NCI-H774 (cell line): ENCODE measurements at regions not wholly inside any gene's neighbourhood (a gene's known extent, or its start where the extent isn't known, plus 50 kb on each side); places are given as distances from the start of the nearest gene placed in this dataset.

Experiments used
- DNase-seq: peaks from one replicate; lab custom pipeline; 2025; lab: John Stamatoyannopoulos, UW

DNA sequence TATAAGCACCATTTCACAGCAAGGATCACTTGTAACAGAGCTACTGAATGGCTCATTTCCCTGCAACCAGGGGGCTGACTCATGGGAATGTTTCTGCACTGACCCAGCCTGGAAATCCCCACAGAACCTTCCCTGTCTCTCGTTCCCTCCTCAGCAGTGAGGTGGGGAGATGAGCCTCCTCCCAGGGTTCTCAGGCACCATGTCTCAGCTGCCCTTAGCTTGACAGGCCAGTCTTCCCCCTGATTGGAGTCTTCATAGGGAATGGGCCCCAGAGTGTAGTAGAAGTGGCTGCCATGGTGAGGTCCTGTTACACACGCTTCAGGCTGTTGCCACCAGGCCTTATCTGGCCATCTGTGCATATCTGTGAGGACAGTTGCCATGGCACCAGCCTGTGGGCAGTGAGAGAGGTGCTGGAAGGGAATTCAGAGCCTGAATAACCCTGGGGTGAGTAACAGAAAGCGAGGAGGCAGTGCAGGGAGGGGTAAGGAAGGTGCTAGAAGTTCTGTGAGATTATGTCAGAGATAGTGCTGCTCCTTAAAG is 324.4 kb downstream of the ENC1 start:
- peak; percentile 28 for DNase-seq

DNA sequence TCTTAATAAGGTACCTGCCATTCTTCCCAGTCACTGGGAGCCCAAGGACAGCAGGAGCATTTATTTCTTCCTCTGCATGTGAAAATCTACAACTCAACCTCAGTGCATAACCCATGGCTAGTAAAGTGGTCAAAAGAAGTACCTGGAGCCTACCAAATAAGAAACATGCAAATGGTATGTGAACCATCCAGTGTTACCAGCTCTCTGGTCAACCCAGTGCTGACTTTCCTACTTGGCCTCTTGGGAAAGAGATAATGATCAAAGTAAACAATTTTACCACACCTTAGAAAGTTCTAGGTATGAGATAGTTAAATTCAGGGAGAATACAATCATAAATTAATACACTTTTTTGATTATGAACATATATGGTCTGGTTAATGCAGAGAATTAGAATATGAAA is 325.6 kb downstream of the ENC1 start:
- DNase-seq, result no peak

DNA sequence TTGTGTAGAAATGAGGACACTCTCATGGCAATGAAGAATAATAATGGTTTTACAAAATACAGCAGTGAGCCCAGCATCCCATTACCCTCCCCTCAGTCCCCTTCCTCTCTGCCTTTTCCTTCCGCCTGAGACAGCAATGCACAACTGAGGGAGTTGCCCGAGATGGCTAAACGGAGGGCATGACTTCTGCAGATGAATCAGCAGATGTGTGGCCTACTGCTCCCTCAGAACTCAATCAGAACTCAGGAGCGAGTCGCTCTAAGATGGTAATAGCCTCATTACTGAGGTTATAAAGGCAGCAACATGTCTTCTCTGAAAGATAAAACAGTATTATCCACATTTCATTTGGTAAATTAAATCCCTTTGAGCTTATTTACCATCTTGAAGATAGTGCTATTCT is 326.6 kb downstream of the ENC1 start:
- DNase-seq, result no peak

DNA sequence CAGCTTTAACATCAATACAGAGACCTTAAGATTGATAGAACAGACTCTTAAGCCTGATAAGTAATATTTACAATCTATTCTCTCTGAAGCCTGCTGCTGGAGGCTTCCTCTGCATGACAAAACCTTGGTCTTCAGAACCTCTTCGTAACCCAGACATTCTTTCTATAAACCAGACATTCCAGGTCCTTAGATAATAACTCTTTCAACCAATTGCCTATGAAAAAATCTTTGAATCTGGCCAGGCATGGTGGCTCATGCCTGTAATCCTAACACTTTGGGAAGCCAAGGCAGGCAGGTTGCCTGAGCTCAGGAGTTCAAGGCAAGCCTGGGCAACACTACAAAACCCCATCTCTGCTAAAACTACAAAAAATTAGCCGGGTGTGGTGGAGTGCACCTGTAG is 327.8 kb downstream of the ENC1 start:
- DNase-seq, result no peak

DNA sequence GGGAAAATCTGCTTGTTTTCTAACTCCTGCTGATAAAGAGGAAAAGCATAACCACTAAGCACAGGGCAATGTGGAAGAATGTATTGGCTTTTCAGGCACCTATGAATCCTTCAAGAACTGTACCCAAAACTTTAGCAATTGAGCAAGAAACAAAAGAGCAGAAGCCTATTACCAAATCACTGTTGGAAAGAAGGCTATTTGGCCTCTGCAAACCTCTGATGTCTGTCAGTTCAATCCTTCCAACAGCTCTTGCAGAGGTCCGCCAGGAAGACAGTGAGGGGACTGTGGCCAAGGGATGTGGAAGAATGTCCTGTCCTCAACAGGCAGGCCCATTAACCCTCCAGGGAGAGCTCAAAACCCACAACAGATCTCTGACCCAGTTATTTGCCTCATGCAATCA is 328.6 kb downstream of the ENC1 start:
- no peak for DNase-seq

DNA sequence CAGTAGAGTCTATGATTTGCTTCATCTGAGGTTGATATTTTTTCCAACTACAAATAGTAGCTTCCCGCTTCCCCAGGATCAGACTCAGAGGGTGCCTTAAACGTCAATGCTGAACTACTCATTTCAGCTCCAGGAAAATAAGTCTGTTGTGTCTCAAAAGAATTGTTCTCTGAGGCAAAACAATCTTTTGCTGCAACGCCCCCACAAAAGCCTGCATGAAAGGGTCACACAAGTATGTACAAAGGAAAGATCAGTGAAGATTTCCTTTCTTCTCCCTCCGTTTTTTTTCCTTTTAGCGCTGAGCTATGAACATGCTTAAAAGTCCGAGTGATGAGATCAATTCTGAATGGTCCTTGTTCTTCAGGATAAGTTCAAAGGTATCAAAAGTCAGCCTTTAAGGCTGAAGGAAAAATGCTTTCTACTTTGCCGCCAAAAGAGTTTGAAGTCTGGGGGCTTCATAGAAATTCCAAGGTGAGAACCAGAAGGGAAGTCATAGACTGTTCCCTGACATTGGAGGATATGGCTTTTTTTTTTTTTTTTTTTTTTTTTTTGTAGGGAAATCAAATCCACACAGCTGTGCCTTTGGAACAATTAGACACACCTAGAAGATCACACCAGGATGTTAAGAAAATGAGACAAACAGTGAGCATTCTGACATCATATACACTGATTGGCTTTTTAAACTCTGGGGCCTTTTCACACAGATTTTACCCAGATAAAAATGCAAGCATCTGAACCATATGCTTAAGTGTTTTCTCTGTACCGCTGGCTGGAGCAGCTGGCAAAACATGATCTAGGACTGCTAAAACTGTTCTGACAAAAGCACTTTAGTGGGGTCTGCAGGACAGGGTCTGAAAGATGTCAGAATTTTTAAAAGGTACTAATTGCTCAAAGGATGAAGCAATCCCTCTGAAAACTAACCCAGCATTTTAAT is 329.3 kb downstream of the ENC1 start:
- no peak for DNase-seq

DNA sequence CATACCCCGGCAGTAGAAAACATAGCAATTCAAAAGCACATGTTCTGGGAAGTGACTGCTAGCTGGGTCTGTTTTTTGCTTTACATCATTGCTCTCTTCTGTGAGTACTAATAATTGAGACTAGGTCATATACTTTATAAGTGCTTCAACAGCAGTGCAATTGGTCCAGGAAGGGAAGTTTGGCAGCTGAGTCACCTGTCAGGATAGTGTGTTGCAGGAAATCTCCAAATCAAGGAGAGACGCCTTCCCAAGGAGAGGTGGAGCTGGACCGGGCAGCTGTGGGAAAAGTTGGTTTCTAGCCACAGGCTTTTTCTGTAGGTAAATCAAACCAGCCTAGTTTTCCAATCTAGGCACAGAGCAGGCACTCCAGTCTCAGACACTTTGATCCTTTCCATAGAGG is 330.1 kb downstream of the ENC1 start:
- no peak for DNase-seq

DNA sequence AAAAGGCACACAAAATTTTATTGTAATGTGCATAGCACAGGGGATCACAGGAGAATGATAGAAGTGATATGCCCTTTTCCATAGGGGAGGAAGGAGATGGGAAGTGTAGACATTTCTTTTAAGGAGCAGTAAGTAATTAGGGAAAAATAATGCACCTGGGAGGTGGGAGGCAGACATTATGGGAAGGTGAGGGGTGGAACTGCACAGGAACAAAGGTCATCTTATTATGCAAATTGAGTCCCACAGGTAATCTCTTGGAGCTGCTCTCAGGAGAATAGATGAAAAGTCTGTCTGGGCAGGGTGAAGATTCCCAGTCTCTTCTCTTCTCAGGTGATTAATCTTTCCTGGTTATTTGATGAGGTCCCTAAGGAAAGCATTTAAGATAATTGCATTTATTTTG is 331.5 kb downstream of the ENC1 start:
- DNase-seq, result no peak

DNA sequence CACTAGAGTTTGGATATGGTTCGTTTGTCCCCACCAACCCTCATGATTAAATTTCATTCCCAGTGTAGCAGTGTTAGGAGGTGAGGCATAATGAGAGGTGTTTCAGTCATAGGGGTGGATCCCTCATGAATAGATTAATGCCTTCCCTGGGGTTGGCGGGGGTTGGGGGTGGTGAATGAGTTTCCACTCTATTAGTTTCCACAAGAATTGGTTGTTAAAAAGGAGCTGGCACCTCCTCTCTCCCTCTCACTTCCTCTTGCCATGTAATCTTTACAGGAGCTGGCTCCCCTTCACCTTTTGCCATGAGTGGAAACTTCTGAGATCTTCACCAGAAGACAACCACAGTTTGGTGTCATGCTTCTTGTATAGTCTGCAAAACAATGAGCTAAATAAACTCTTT is 333.7 kb downstream of the ENC1 start:
- DNase-seq, result no peak

DNA sequence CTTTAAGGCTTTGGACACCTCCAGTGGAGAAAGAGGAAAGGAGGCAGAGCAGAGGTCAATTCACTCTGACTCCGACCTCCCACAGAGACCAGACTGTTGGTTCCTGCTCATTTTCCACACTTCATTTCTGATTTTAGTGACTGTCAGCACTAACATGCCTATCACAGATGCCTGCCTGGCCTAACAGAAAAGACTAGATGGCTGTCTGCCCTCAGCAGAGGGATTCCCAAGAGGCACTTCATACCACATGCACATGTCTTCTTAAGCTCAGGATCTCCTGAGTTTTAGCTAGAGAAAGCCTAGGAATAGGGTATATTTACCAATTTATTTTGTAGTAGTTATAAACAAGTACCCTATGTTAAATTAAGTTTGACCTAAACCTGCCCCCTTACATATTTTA is 336.0 kb downstream of the ENC1 start:
- DNase-seq, result no peak

DNA sequence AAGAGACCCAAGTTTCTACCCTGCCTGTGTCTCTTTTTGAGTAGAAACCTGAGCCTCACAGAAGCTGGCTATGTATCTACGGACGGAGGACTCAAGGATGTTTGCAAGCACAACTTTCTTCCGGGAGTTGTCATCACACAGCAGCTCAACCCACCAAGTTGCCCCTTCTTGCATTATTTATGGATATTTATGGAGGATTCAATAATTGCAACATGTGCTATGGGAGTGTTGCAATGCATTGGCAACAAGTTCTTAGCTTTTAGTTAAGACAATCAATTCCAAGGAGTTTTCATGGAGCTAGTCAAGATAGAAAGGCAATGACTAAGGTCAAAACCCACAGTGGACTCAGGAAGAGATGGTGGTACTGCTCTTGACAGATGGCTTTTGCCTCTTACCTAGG is 336.9 kb downstream of the ENC1 start:
- DNase-seq, result no peak

DNA sequence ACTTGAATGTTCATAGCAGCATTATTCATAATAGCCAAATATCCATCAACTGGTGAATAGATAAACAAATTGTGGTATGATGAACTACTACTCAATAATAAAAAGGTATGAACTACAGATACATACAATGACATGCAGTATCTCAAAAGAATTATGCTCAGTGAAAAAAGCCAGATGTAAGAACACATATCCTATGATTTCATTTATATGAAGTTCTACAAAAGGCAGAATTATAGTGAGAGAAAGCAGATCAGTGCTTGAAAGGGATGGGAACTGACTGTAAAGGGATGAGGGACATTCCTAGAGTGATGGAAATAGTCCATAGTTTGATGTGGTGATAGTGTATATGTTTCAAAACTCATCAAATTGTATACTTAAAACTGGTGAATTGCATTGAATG is 339.0 kb downstream of the ENC1 start:
- no peak for DNase-seq

DNA sequence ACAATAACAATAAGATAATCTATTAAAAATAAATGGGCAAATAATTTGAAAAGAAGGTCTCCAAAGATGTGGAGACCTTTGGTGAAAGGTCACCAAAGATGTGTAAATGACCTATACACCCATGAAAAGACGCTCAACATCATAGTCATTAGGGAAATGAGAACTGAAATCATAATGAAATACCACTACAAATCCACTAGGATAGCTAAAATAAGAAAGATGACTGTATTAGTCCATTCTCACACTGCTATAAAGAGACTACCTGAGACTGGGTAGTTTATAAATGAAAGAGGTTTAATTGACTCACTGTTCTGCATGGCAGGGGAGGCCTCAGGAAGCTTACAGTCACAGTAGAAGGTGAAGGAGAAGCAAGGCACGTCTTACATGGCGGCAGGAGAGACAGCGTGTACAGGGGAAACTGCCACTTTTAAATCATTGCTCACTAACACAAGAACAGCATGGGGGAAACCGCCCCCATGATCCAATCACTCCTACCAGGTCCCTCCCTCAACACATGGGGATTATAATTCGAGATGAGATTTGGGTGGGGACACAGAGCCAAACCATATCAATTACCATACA is 339.6 kb downstream of the ENC1 start:
- no peak for DNase-seq

DNA sequence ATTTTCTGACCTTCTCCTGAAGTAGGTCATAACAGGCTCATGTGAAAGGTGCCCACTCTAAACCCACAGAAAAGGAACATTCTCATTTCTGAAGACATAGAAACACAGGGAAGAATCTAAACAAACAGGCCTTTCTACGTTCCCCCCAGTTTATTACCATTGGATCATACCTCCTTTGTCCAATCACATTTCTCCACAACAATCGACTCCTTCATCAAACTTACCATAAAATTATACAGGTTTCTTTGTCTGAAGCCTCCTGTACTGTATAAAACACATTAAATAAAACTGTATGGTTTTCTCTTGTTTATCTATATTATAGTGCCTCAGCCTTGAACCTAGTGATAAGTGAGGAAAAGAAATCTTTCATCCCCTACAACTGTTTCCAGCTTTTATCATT is 340.7 kb downstream of the ENC1 start:
- DNase-seq, result no peak

DNA sequence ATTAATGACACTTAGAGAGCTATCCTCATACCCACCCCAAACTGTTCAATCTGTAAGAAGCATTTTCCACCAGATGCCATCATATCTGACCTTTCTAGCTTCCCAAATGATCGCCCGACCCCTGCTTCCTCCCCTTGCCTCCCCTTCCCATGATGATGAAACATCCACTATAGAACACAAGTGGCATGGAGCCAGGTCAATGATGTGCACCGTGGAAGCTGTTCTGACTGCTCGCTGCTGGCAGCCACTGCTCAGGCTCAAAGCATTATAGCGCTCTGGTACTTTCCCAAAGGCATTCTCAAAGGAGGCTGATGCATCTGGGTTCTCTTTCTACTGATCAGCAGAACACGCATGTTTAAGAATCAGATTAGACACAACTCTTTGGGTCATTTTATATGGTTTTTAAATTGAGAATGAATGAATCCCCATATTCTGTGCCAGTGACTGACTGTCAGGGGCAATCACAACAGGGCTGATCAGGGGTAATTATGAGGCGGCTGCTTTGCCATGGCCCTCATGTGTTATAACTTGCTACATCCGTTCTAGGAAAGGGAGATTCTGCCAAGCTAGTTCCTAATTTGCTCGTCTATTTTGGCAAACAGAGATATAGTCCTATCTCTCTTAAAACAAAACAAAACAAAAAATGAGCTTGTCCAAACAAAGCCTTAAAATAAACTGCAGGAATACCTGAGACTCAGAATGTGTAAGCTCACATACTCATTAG is 343.7 kb downstream of the ENC1 start:
- no peak for DNase-seq

DNA sequence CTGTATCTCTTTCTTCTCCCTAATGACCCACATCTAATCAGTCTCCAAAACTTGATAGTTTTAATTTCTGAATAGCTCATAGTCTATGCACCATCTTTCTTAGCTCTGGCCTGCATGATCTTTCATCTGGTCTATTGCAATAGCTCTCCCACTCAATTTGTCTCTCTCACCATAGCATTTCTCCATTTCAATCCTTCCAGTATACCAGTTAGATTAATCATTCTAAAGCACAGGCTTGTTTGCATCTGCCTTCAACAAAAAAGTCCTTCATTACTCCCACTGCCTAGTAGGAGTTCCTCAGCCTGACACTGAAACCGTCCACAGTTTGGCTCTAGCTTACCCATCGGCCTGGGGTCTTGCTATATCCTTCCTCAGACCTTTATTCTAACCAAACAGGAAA is 344.9 kb downstream of the ENC1 start:
- DNase-seq, result no peak

DNA sequence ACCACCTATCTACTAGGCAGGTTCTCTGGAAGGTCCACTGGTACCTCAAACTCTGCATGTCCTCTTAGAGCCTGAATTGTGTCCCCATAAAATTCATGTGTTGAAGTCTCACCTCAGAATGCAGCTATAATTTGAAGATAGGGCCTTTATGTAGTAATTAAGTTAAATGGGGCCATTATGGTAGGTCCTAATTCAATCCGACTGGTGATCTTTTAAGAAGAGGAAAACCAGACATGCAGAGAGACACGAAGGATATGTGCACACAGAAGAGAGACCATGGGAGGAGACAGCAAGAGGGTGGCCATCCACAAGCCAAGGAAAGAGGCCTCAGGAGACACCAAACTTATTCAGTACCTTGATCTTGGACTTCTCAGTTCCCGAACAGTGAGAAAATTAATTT is 345.4 kb downstream of the ENC1 start:
- DNase-seq, result no peak

DNA sequence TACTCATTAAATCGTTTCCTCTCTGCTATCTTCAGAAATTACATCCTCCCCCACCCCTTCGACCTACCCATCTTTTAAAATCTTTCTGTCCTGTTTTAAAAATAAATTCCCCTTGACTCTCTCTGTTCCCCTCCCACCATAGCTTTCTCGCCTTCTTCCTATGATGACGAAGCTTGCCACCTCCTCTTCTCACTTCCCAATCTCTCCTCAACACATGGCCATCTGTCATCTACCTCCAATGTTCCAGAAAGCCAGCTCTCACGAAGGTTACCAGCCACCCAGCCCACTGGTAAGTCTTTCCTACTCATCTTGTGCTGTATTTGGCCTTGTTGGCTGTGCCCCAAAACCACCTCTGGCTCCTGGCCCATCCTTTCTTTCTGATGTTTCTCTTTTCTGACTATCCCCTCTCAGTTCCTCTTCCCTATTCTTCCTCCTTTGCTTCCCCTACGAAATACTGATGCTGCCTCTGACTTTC is 346.3 kb downstream of the ENC1 start:
- no peak for DNase-seq

DNA sequence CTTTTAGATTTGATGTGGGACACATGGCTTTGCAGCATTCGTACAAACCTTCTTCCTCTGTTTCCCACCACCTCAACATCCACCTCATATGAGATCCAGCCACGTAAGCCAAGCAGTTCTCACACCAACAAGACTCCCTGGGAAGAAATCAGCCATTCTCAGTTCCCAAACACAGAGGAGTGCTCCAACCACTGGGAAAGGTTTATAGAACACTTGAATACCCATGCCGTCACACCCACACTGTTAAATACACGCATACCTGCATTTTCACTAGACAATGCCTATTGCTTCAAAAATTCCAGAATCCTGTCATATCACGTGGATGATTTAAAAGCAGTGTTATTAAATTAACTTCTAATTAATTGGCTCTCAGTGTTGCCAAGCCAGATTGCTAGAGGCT is 347.3 kb downstream of the ENC1 start:
- no peak for DNase-seq

DNA sequence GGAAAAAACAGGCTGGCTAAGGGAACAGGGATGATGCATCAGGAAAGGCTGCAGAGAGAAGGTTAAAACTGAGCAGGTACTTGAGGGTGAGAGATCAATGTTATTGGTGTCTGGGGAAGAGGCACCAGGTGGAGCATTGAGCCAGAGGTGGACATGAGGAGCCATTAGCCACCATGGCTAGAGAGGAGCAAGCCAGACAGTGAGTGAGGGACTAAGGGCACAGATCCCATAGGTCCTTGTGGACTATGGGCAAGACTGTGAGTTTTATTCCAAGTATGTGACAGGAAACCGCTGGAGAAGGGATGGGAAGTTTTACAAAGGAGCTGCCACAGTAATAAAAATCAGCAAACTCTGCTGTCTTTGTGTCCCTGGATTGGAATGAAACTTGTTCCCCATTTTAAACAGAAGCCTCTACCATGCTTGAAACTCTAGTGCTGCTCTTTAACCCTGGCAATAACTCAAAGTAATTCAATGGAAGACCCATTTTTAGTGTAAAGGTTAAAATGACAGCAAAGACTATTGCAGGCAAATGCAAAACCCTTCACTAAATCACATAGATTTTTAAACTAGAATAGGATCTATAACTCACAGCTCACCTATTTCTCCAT is 349.8 kb downstream of the ENC1 start:
- DNase-seq, result no peak

DNA sequence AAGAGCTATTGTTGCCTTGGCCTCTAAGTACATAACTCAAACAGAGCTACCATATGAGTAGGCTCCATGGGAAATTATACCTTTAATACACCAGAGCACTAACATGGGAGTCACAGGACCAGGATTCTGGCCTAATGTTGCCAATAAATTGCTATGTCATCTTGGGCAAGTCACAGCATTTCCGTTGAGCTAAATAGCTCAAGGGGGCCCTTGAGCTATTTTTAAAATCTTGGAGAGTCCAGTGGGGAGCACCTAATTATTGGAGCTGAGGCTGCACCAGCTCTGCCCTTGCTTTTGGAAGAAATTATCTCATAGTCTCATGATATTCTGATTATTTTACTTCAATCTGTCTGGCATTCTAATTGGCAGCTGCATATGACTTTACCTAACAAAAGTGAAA is 350.8 kb downstream of the ENC1 start:
- no peak for DNase-seq

DNA sequence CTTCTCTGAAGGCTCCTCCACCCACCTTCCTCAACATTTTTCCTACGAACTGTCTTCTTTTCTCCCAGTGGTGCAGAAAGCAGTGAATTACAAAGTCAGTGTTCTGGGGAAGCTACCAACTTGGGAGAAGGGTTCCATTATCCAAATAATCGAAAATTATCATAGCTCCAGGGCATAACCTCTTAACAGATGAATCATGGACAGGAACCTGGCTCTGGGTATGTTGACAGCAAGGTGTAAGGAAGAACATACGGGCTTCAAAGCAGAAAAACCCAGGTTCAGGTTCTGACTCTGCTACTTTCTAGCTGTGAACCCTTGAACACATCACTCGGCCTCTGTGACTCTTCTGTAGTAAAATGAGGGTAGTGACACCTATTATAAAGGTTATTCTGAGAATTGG is 351.3 kb downstream of the ENC1 start:
- DNase-seq, result no peak
